OCI-LY1 (cell line): ENCODE measurements at regions not wholly inside any gene's neighbourhood (a gene's known extent, or its start where the extent isn't known, plus 50 kb on each side); places are given as distances from the start of the nearest gene placed in this dataset.

Experiments used
- H2AFZ ChIP-seq: fragments of 200-600 bp; sonication (generic), shearing (Covaris generic); 2 replicates; pipeline ENCODE4 v1.6.0; 2014; ENCODE audit warnings: antibody characterized with exemption, mild to moderate bottlenecking, low read length
- H3F3A ChIP-seq: fragments of 200-600 bp; sonication (generic), shearing (Covaris generic); 2 replicates; pipeline ENCODE4 v1.6.0; 2014; ENCODE audit warnings: mild to moderate bottlenecking, antibody characterized with exemption, low read length, moderate library complexity; ENCODE audit not compliant: insufficient read depth
- H3K27ac ChIP-seq: fragments of 200-600 bp; sonication (generic); 2 replicates; pipeline ENCODE4 v1.5.1; 2014; ENCODE audit warnings: low read length, mixed run types, mild to moderate bottlenecking, low read depth; ENCODE audit not compliant: poor library complexity, severe bottlenecking
- H3K27me3 ChIP-seq: fragments of 200-600 bp; sonication (generic); 2 replicates; pipeline ENCODE4 v1.6.0; 2014; ENCODE audit warnings: antibody characterized with exemption, mild to moderate bottlenecking, low read length, moderate library complexity; ENCODE audit not compliant: insufficient read depth
- H3K36me3 ChIP-seq: fragments of 200-600 bp; sonication (generic); 2 replicates; pipeline ENCODE4 v1.6.1; 2014; ENCODE audit warnings: mild to moderate bottlenecking, antibody characterized with exemption, low read length, moderate library complexity, mixed read lengths; ENCODE audit not compliant: insufficient read depth
- H3K4me1 ChIP-seq: fragments of 200-600 bp; sonication (generic); 2 replicates; pipeline ENCODE4 v1.5.1; 2014; ENCODE audit warnings: mild to moderate bottlenecking, low read length, moderate library complexity; ENCODE audit not compliant: insufficient read depth, severe bottlenecking
- H3K4me2 ChIP-seq: fragments of 200-600 bp; sonication (generic), shearing (Covaris generic); 2 replicates; pipeline ENCODE4 v1.6.1; 2014; ENCODE audit warnings: low read length
- H3K4me3 ChIP-seq: fragments of 200-600 bp; sonication (generic); 2 replicates; pipeline ENCODE4 v1.5.1; 2014; ENCODE audit warnings: low read length, low read depth, mild to moderate bottlenecking, mixed read lengths; ENCODE audit not compliant: poor library complexity, severe bottlenecking
- H3K79me2 ChIP-seq: fragments of 200-600 bp; shearing (Covaris generic); 2 replicates; pipeline ENCODE4 v1.6.1; 2016; ENCODE audit warnings: mixed run types, low read length, mixed read lengths; ENCODE audit not compliant: insufficient read depth
- H3K9ac ChIP-seq: fragments of 200-600 bp; sonication (generic), shearing (Covaris generic); 2 replicates; pipeline ENCODE4 v1.6.1; 2014; ENCODE audit warnings: mild to moderate bottlenecking, low read length, mixed read lengths
- H3K9me2 ChIP-seq: fragments of 200-600 bp; sonication (generic), shearing (Covaris generic); 2 replicates; pipeline ENCODE4 v1.6.1; 2014; ENCODE audit warnings: low read depth, mild to moderate bottlenecking, low read length, mixed read lengths
- H3K9me3 ChIP-seq: fragments of 200-600 bp; shearing (Covaris generic); 2 replicates; pipeline ENCODE4 v1.6.1; 2014; ENCODE audit warnings: low read length, mixed read lengths
- H4K20me1 ChIP-seq: fragments of 200-600 bp; sonication (generic), shearing (Covaris generic); 2 replicates; pipeline ENCODE4 v1.6.0; 2016; ENCODE audit warnings: mild to moderate bottlenecking, low read length; ENCODE audit not compliant: insufficient read depth
- EZH2 ChIP-seq: fragments of 200-600 bp; sonication (generic), shearing (Covaris generic); IDR thresholded peaks from 2 replicates; pipeline ENCODE4 v1.8.0; 2017; ENCODE audit warnings: borderline replicate concordance, mixed run types, mild to moderate bottlenecking, antibody characterized with exemption, low read length, moderate library complexity, mixed read lengths
- TF ChIP-seq, protein P1 (sequence below): fragments of 200-600 bp; sonication (generic), shearing (Covaris generic); IDR thresholded peaks from 2 replicates; pipeline ENCODE4 v1.5.1; 2017; ENCODE audit warnings: mild to moderate bottlenecking, antibody characterized with exemption, low read length, moderate library complexity, mixed read lengths

DNA sequence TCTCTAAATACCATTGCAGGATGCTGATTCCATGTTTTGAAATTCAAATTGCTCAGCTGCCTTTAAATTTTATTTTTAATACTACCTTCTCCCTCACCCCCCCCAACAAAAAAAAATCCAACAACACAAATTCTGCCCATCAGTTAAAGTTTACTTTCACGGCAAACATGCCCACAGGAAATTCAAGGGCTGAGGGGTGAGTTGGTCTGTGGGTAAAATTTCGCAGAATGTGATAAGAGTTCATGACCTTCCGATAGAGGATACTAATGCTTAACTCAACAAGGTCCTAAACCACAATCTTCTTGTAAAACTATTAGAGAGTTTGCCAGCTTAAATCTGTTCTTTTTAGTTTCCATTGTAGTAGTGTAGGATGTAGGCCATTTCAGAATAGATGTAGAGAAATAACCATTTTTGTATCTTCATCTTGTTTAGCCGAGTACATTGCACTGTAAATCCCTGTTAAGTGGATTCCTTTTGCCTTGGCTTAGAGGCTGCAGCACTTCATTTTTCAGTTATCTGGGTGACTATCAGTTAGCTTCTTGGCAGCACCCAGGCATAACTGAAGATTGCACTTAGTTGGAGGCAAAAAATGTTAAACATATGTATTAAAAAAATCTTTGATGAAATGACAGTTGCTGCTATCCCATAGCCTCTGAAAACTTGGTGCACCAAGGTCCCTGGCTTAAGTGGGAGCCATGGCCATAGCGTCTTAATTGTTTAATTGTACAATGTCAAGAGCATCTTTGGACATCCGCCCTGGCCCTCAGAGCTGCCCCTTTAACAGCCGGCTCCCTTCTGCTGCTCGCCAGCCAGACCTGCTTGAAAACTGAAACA is 232.3 kb downstream of the HAUS1 start:
- no peaks in the 10 kb centered on the region for H3K4me1 ChIP-seq

DNA sequence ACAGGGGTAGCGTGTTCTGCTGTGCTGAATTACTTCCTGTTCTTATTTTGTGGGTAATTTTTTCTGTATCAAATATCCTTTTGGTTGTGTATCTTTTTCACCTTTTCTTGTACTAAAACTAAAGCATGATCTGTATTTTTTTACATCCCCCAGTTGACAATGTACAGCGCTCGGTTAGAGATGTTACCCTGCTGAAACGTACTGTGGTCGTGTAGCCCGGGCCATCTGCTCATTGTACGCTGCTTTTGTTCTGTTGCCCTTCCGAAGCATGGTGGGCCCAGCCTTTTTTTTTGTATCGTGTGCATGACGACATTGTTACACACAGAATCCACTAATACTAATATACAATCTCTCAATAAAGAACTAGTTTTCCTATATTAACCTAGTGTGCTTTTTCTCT is 233.1 kb downstream of the HAUS1 start:
- Histone ChIP-seq H3K36me3 (no peaks in the 10 kb centered on the region), H3K9ac (no peak overlapping the region), H4K20me1 (no peaks in the 10 kb centered on the region), H3K4me3 (no peak overlapping the region), H3K4me1 (no peaks in the 10 kb centered on the region), H3K27me3 (no peaks in the 10 kb centered on the region; the same call in 1 of the 2 replicates), H3K79me2 (no peaks in the 10 kb centered on the region), H3K4me2 (no peak overlapping the region), H3K9me3 (no peaks in the 10 kb centered on the region), H3K27ac (no peak overlapping the region), H2AFZ (no peak overlapping the region), H3K9me2 (no peaks in the 10 kb centered on the region), H3F3A (no peaks in the 10 kb centered on the region)
- TF ChIP-seq, protein P1, sequence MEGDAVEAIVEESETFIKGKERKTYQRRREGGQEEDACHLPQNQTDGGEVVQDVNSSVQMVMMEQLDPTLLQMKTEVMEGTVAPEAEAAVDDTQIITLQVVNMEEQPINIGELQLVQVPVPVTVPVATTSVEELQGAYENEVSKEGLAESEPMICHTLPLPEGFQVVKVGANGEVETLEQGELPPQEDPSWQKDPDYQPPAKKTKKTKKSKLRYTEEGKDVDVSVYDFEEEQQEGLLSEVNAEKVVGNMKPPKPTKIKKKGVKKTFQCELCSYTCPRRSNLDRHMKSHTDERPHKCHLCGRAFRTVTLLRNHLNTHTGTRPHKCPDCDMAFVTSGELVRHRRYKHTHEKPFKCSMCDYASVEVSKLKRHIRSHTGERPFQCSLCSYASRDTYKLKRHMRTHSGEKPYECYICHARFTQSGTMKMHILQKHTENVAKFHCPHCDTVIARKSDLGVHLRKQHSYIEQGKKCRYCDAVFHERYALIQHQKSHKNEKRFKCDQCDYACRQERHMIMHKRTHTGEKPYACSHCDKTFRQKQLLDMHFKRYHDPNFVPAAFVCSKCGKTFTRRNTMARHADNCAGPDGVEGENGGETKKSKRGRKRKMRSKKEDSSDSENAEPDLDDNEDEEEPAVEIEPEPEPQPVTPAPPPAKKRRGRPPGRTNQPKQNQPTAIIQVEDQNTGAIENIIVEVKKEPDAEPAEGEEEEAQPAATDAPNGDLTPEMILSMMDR: no peak
- TF ChIP-seq EZH2: no peak

More for the DNA sequence above, 232.3 kb downstream of the HAUS1 start:
- H3K9ac ChIP-seq: no peak overlapping the region
- no peak for TF ChIP-seq EZH2
- TF ChIP-seq, protein P1: no peak
- H3K27ac ChIP-seq: no peak overlapping the region
- no peaks in the 10 kb centered on the region for H3K36me3 ChIP-seq
- no peaks in the 10 kb centered on the region; the same call in 1 of the 2 replicates for H3K27me3 ChIP-seq
- H3K9me3 ChIP-seq: no peaks in the 10 kb centered on the region
- H3K79me2 ChIP-seq: no peaks in the 10 kb centered on the region
- no peak overlapping the region for H2AFZ ChIP-seq
- no peaks in the 10 kb centered on the region for H3K9me2 ChIP-seq
- H3F3A ChIP-seq: no peaks in the 10 kb centered on the region
- H3K4me3 ChIP-seq: no peak overlapping the region
- H4K20me1 ChIP-seq: no peaks in the 10 kb centered on the region
- no peak overlapping the region for H3K4me2 ChIP-seq

DNA sequence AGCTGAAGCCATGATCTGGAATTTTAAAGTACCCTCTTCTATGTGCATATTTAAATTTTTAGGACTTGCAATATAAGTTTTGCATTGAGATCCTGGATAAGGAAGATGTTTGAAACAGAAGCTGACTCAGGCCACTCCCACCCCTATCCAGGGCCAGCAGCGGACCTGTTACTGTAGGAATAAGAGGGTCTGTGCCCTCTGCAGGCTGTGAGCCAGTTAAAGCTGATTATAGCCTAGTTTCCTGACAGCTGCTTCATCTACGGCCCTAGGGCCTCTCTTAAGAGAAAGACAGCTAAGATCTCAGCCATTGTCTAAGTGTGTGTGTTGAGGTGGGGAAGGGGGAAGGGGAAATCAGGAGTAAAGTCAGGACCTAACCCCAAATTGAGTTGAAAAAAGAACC is 234.0 kb downstream of the HAUS1 start:
- H3K27me3 ChIP-seq: no peaks in the 10 kb centered on the region
- no peak overlapping the region for H3K9ac ChIP-seq
- H3F3A ChIP-seq: no peaks in the 10 kb centered on the region
- H3K79me2 ChIP-seq: no peaks in the 10 kb centered on the region
- H3K27ac ChIP-seq: no peak overlapping the region
- TF ChIP-seq EZH2: no peak
- TF ChIP-seq, protein P1: no peak
- no peak overlapping the region for H2AFZ ChIP-seq
- H3K4me3 ChIP-seq: no peak overlapping the region
- H4K20me1 ChIP-seq: no peaks in the 10 kb centered on the region
- no peaks in the 10 kb centered on the region for H3K9me3 ChIP-seq
- no peaks in the 10 kb centered on the region for H3K4me1 ChIP-seq
- H3K4me2 ChIP-seq: no peak overlapping the region
- no peaks in the 10 kb centered on the region for H3K9me2 ChIP-seq
- no peaks in the 10 kb centered on the region for H3K36me3 ChIP-seq
